Nephron (organoid): ENCODE measurements at regions not wholly inside any gene's neighbourhood (a gene's known extent, or its start where the extent isn't known, plus 50 kb on each side); places are given as distances from the start of the nearest gene placed in this dataset.

Experiments used
- H3K27ac Mint-ChIP-seq, 3 experiments: 2 replicates each; pipeline ENCODE4 v1.8.0; 2020; ENCODE audit warnings: mixed read lengths in 3 of 3, mild to moderate bottlenecking in 2 of 3, moderate library complexity in 1 of 3
- H3K27me3 Mint-ChIP-seq: 2 replicates; pipeline ENCODE4 v1.8.0; 2021; ENCODE audit warnings: low read depth, mild to moderate bottlenecking, moderate library complexity, mixed read lengths
- H3K36me3 Mint-ChIP-seq: 2 replicates; pipeline ENCODE4 v1.8.0; 2020; ENCODE audit warnings: low read depth, mixed read lengths
- H3K4me1 Mint-ChIP-seq: 2 replicates; pipeline ENCODE4 v1.8.0; 2020; ENCODE audit warnings: mixed read lengths
- H3K4me3 Mint-ChIP-seq, 3 experiments: 2 replicates each; pipeline ENCODE4 v1.8.0; 2020; ENCODE audit warnings: mild to moderate bottlenecking in 3 of 3, mixed read lengths in 3 of 3, moderate library complexity in 2 of 3
- H3K9me3 Mint-ChIP-seq: 2 replicates; pipeline ENCODE4 v1.8.0; 2020; ENCODE audit warnings: mixed read lengths
- TF ChIP-seq, protein P1 (sequence below), 3 experiments: fragments of 200-600 bp; sonication (generic); IDR thresholded peaks; one replicate each; pipeline ENCODE4 v1.5.0; 2021; ENCODE audit warnings: antibody characterized with exemption in 3 of 3; ENCODE audit not compliant: unreplicated experiment in 3 of 3

GRCh38 chr2:173599821-173600359, 245.2 kb downstream of the CDCA7 start:
- Mint-ChIP-seq H3K36me3 (no peaks in the 10 kb centered on the region), H3K4me3 (no peak overlapping the region), H3K9me3 (peaks cover 16% of the 10 kb centered on the region), H3K4me1 (no peaks in the 10 kb centered on the region), H3K27ac (no peak overlapping the region), H3K27me3 (peaks cover 3% of the 10 kb centered on the region)
- TF ChIP-seq, protein P1, sequence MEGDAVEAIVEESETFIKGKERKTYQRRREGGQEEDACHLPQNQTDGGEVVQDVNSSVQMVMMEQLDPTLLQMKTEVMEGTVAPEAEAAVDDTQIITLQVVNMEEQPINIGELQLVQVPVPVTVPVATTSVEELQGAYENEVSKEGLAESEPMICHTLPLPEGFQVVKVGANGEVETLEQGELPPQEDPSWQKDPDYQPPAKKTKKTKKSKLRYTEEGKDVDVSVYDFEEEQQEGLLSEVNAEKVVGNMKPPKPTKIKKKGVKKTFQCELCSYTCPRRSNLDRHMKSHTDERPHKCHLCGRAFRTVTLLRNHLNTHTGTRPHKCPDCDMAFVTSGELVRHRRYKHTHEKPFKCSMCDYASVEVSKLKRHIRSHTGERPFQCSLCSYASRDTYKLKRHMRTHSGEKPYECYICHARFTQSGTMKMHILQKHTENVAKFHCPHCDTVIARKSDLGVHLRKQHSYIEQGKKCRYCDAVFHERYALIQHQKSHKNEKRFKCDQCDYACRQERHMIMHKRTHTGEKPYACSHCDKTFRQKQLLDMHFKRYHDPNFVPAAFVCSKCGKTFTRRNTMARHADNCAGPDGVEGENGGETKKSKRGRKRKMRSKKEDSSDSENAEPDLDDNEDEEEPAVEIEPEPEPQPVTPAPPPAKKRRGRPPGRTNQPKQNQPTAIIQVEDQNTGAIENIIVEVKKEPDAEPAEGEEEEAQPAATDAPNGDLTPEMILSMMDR (IDR thresholded peaks at IDR 0.05; ENCODE audit: unreplicated experiment in 3 of 3): no peak

DNA sequence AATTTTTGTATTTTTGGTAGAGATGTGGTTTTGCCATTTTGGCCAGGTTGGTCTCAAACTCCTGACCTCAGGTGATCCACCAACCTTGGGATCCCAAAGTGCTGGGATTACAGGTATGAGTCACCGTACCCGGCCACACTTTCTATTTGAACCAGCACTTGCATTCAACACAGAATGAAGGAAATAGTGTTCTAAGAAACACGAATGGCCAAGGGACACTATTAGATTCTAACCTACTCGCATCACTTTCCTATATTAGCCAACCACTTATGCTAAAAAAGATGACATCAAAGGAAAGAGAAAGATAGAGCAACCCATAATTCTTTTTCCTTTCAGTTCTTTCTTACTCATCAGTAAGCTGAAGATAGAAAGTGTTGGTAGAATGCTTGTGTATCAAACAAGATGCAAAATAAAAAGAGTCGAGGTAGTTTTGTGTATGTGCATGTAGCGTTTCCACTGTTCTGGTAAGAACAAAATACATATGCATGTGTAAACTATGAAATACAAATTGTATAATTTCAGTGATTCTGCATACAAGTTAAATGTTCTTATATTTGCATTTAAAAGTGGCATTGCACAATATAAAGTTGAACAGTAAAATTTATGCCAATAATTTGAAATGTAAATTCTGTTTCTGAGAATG, 247.6 kb downstream of the CDCA7 start:
- no peak overlapping the region for H3K4me3 Mint-ChIP-seq
- H3K9me3 Mint-ChIP-seq: peaks cover 13% of the 10 kb centered on the region
- H3K4me1 Mint-ChIP-seq: peaks cover 9% of the 10 kb centered on the region
- no peak overlapping the region for H3K27ac Mint-ChIP-seq
- TF ChIP-seq, protein P1 (IDR thresholded peaks at IDR 0.05; ENCODE audit: unreplicated experiment in 3 of 3): no peak
- H3K36me3 Mint-ChIP-seq: no peaks in the 10 kb centered on the region
- H3K27me3 Mint-ChIP-seq: peaks cover 3% of the 10 kb centered on the region

- Mint-ChIP-seq H3K36me3 (no peaks in the 10 kb centered on the region), H3K4me1 (peaks cover 26% of the 10 kb centered on the region), H3K4me3 (no peak overlapping the region), H3K27me3 (no peaks in the 10 kb centered on the region), H3K9me3 (peaks cover 4% of the 10 kb centered on the region), H3K27ac (no peak overlapping the region)
- TF ChIP-seq, protein P1 (IDR thresholded peaks at IDR 0.05; ENCODE audit: unreplicated experiment in 3 of 3): no peak
These were observed 251.3 kb downstream of the CDCA7 start for GRCh38 chr2:173605994-173606393.

DNA sequence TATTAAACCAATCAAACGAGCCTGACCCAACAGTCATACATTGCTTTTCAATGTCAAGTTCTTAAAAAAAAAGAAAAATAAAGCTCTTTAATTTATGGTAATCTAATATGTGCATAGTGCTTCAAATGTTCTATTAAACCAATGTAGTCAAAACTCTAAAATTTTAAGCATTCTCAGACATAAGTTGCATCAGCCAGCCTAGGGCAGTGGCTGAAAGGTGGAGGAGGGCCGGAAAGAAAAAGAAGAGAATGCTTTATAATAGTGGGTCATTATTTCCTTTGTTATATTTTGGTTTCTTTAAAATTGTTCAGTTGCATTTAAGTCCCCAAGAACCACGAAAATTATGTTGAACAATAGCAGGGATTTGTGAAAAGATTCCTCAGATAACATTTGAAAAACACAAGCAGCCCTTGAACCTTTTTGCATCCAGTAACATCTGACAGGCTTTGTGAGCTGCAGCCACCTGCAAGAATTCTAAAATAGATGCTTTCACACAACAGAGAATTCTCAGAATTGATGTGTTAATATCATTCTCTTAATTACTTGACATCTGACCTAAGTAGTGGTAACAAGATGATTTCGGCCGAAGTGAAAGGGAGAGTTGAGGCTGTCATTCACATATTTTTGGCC, 252.1 kb downstream of the CDCA7 start:
- TF ChIP-seq, protein P1 (IDR thresholded peaks at IDR 0.05; ENCODE audit: unreplicated experiment in 3 of 3): no peak
- no peaks in the 10 kb centered on the region for H3K36me3 Mint-ChIP-seq
- no peaks in the 10 kb centered on the region for H3K27me3 Mint-ChIP-seq
- H3K4me3 Mint-ChIP-seq: no peak overlapping the region
- peaks cover 4% of the 10 kb centered on the region for H3K9me3 Mint-ChIP-seq
- H3K4me1 Mint-ChIP-seq: peaks cover 26% of the 10 kb centered on the region
- H3K27ac Mint-ChIP-seq: peak overlapping the region in 2 of 3 experiments; percentile 5 to 14

DNA sequence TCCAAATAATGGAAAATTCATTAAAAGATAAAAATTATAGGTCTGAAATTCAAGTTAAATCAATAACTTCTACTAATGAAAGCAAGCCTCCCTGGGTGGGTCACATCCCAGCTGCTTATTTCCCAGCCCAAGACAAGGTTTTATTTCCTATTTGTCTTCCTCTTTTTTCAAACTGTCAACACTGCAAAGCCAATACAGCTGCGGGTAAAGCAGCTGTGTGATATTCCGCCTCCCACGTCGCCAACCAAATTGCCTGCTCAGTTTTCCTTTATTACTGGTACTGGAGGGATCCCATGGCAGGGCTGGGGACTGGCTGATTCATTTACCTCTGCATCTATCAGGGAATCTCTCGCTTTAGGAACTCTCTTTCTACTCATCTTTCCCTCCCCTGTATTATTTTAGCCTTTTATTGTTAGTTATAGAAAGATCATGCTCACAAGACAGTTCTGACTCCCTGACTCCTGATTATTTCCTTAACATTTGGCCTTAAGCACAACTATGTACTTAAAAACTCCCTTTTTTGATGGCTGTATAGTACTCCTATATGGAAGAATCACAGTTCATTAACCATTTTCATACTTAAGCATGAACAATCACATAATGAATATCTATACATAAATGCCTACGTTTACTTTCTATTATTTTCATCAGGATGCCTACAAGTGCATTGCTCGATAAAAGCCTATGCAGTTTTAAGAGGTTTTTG, 253.1 kb downstream of the CDCA7 start:
- Mint-ChIP-seq H3K4me3 (no peak overlapping the region), H3K36me3 (no peaks in the 10 kb centered on the region), H3K9me3 (peaks cover 4% of the 10 kb centered on the region), H3K27ac (peak overlapping the region in 2 of 3 experiments; percentile 14 to 27), H3K4me1 (peaks cover 31% of the 10 kb centered on the region), H3K27me3 (peaks cover 6% of the 10 kb centered on the region)
- TF ChIP-seq, protein P1 (IDR thresholded peaks at IDR 0.05; ENCODE audit: unreplicated experiment in 3 of 3): no peak
